NCI-H2029 treated with DMSO at 0.1 percent for 48 hours (cell line): ENCODE measurements at regions not wholly inside any gene's neighbourhood (a gene's known extent, or its start where the extent isn't known, plus 50 kb on each side); places are given as distances from the start of the nearest gene placed in this dataset.
"Not testable (repeated sequence)": the region's sequence is repeated elsewhere in the genome, so short reads cannot be mapped to it uniquely, and the experiment has no call there.

ENCODE experiments used
- DNase-seq: peaks from one replicate; lab custom pipeline; 2025; lab: John Stamatoyannopoulos, UW

GRCh38 chr5:143955141-143955540, 143.2 kb downstream of the HMHB1 start:
- no peak for DNase-seq

DNA sequence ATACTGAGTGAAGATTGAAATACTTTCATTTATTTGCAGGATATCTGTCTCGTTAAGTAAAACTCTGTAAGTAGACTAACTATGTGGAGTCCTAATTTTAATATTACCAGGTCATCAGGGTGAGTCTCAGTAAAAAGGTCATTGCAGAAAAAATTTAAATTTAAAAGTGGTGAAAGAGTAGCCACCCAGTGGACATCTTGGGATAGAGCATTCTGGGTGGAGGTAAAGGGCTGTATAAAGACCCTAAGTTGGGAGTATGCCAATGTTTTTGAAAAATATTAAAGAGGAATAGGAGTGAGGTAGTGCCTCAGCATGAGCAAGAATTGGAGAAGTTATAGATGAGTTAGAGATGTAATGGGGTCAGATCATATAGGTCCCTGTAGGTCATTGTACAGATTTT, 145.5 kb downstream of the HMHB1 start:
- DNase-seq, result no peak

DNA sequence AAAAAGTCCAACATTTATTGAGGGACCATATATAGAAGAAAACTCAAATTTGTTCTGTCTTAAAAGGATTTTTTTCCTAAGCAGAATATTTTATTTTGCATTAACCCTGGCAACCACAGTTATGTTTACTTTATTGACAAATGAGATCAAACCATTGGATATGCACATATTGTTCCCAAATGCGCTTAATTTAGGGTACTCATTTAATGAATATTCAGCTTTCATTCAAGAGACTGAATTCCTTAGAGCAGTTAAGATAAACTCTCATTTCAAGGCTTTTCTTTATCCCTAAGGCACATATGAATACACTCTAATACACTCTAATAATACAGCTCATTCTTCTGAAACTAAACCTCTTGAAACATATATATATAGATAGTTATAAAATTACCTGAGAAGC, 150.2 kb downstream of the HMHB1 start:
- no peak for DNase-seq

DNA sequence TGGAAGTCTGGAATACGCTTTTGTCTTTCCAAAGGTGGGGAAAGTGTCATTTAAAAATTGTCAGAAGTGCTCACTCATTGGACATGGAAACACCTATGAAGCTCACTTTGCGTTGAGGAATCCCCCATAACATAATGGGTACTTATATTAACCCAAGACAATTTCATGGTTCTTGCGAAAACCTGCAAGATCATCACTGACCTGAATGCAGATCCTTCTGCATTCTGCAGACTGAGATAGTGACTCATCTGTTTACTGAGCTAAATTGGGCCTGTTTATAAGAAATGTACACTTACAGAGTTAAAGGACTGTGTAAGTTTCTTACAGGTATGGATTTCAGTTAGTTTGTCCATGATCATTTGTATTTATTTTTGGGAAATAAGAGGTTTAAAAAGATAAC, 153.0 kb downstream of the HMHB1 start:
- no peak for DNase-seq

- no peak for DNase-seq
Measured at GRCh38 chr5:143966280-143966679, 154.3 kb downstream of the HMHB1 start.

GRCh38 chr5:143968071-143968878, 156.3 kb downstream of the HMHB1 start:
- DNase-seq, result peak; percentile 55

- no peak for DNase-seq
Measured at GRCh38 chr5:143970159-143970558, 158.2 kb downstream of the HMHB1 start.

- DNase-seq, result no peak
Measured at GRCh38 chr5:143972068-143972467, 160.1 kb downstream of the HMHB1 start.

- DNase-seq, result no peak
Measured at GRCh38 chr5:143976055-143976454, 164.1 kb downstream of the HMHB1 start.

- DNase-seq, result no peak
Measured at GRCh38 chr5:143977891-143978461, 166.0 kb downstream of the HMHB1 start.

- DNase-seq, result no peak
Measured at GRCh38 chr5:143979044-143979690, 167.2 kb downstream of the HMHB1 start.

DNA sequence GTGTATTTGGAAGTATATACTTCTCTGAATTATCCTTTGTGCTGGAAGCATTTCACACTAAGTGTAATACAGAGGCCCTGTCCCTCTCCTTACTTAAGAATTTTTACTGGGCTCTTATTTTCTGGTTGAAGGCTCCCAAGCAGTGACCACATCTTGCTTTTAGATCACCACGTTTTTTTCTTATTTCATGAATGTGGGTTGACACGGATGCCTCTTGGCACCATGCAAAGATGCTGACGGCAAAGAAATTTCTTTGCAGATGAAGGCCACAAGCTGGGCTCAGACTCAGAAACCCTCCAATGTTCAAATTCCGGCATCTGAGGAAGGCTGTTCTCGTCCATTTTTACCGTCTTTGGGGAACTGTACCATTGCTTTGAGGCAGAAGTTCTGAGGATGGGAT, 168.5 kb downstream of the HMHB1 start:
- DNase-seq, result no peak

GRCh38 chr5:143982957-143983356, 171.0 kb downstream of the HMHB1 start:
- not testable (repeated sequence) for DNase-seq

DNA sequence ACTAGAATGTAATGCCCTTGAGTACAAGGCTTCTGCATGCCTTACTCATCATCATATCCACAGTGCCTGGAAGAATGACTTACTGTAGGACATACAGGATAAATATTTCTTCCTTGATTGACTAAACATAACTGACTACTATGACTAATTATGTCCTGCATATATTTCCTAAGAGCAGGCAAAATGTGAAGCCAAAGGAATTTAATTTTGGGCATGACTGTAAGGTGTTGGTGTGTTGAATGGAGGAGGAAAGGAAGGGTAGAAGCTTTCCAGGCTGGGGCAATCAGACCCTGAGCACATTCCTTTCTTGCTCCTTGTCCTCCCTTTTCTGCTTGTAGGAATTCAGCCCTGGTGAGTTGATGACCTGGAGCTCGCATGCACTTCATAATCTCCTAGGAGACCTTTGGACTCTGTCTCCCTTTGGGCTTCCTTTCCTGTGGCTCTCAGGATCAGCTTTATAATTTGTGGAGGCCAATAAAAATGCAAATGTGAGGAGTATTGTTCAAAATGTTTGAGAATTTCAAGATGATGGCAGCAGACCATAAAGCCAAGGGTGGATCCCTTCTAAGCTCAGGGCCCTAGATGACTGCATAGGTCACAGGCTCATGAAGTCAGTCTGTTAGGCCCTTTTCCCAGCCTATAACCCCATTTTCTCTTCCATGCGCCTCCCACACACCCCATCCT, 174.0 kb downstream of the HMHB1 start:
- DNase-seq, result no peak

GRCh38 chr5:143986516-143987212, 174.7 kb downstream of the HMHB1 start:
- DNase-seq, result no peak

DNA sequence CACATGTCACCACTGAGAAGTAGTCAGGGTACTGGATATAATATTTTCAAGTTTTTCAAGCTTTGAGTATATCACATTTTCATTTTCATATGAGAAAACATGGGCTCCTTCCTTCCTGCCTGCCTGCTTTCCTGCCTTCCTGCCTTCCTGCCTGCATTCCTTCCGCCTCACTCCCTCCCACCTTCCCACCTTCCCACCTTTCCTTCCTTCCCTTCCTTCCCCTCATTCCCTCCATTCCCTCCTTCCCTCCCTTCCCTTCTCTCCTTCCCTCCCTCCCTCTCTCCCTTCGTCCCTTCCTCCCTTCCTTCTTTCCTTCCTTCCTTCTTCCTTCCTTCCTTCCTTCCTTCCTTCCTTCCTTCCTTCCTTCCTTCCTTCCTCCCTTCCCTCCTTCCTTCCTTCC, 175.3 kb downstream of the HMHB1 start:
- no peak for DNase-seq

- DNase-seq, result no peak
Measured at GRCh38 chr5:143987751-143988560, 176.0 kb downstream of the HMHB1 start.

DNA sequence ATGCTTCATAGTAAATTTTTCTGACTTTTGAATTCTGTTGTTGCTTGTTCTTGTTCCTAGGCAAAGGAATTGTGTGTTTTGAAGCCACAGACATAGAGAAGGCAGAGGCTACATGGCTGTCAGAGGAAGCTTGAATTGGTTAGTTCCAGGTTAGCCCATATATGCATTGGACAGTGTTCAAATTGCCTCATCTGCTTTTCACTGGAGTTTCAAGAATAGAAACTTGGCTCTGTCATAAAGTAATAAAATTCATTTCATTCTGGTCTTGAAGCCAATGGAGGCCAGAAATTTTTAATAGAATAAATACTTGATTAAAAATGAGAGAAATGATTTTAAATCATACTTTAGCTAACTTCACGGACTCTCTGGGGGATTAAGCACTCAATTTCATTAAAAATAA, 178.0 kb downstream of the YIPF5 start:
- no peak for DNase-seq

- no peak for DNase-seq
Measured at GRCh38 chr5:144002876-144003275, 167.6 kb downstream of the YIPF5 start.

DNA sequence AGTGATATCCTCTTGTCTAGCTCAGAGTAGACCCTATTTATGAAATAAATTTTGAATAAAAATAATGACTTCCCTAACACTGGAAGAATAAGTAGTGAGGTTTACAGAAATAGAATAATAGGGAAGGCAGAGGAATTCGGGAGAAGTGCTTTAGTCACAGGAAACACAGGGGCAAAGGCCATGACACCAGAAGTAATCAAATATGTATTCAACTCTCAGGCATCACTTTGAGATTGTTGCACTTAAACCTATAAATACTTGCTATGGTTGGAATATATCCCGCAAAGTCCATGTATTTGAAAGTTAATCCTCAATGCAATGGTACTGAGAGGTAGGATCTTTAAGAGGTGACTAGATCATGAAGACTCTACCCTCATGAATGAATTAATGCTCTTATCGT, 166.8 kb downstream of the YIPF5 start:
- no peak for DNase-seq

DNA sequence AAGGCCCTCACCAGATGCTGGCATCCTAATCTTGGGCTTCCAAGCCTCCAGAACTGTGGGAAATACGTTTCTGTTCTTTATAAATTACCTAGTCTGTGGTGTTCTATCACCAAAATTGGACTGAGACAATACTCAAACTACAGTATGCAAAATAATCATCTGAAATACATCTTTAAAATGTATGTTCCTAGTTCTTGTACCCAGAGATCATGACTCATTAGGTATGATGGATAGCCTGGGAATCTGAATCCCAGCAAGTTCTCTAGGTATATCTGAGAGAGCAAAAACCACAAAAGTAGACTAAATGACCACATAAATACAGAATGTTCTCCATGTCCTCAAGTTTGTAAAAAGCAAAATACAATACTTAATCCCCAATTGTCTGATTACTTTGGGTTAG, 166.3 kb downstream of the YIPF5 start:
- no peak for DNase-seq
